HEK293 (cell line): ENCODE measurements at regions not wholly inside any gene's neighbourhood (a gene's known extent, or its start where the extent isn't known, plus 50 kb on each side); places are given as distances from the start of the nearest gene placed in this dataset.

Source experiments
- CTCF ChIA-PET: fragments of 350-600 bp; formaldehyde crosslinking; extraction: SDS; loops from one replicate; lab custom pipeline; 2021; ENCODE audit warnings: antibody characterized with exemption; lab: Yijun Ruan, JAX
- POLR2A ChIA-PET: fragments of 300-600 bp; formaldehyde crosslinking; extraction: SDS; loops from one replicate; lab custom pipeline; 2020; ENCODE audit warnings: antibody characterized with exemption, inconsistent platforms; lab: Yijun Ruan, JAX
- H3K27ac ChIP-seq: fragments of 200-500 bp; sonication (Bioruptor generic); 2 replicates; pipeline ENCODE4 v1.5.1; 2014; ENCODE audit warnings: low read depth, low read length, control low read depth, inconsistent platforms; ENCODE audit errors: extremely low read depth
- H3K36me3 ChIP-seq, 2 experiments: fragments of 200-500 bp in 1 of 2; sonication (Bioruptor generic) in 1 of 2; 1 replicate in 1 of 2; 2 replicates in 1 of 2; pipeline ENCODE4 v1.5.1; 2014 to 2017; ENCODE audit warnings: inconsistent platforms in 2 of 2, low read length in 2 of 2; ENCODE audit not compliant: control insufficient read depth in 2 of 2, insufficient read depth in 1 of 2
- H3K4me1 ChIP-seq: fragments of 200-500 bp; sonication (Bioruptor generic); 2 replicates; pipeline ENCODE4 v1.5.1; 2014; ENCODE audit warnings: mild to moderate bottlenecking, low read length, inconsistent platforms; ENCODE audit not compliant: control insufficient read depth, insufficient read depth
- H3K4me3 ChIP-seq: 2 replicates; pipeline ENCODE4 v1.5.1; 2011; ENCODE audit warnings: low read depth, mild to moderate bottlenecking, control low read depth, low read length, moderate library complexity
- H3K9me3 ChIP-seq: fragments of 200-500 bp; sonication (Bioruptor generic); 2 replicates; pipeline ENCODE4 v1.5.1; 2014; ENCODE audit warnings: low read depth, low read length, inconsistent platforms; ENCODE audit not compliant: control insufficient read depth, insufficient read depth
- GFI1B ChIP-seq: fragments of 450-650 bp; formaldehyde crosslinking; IDR thresholded peaks from 2 replicates; pipeline ENCODE4 v1.5.1; 2016; ENCODE audit warnings: missing biosample characterization, missing genetic modification characterization
- KLF8 ChIP-seq: fragments of 450-650 bp; formaldehyde crosslinking; IDR thresholded peaks from 2 replicates; pipeline ENCODE4 v1.5.1; 2016; ENCODE audit warnings: missing biosample characterization, missing genetic modification characterization
- PATZ1 ChIP-seq: fragments of 450-650 bp; formaldehyde crosslinking; IDR thresholded peaks from 2 replicates; pipeline ENCODE4 v1.5.1; 2016; ENCODE audit warnings: missing biosample characterization, missing genetic modification characterization
- PRDM6 ChIP-seq: fragments of 450-650 bp; formaldehyde crosslinking; IDR thresholded peaks from 2 replicates; pipeline ENCODE4 v1.5.1; 2017; ENCODE audit warnings: missing biosample characterization, missing genetic modification characterization
- SALL2 ChIP-seq: fragments of 450-650 bp; formaldehyde crosslinking; IDR thresholded peaks from 2 replicates; pipeline ENCODE4 v1.5.0; 2017; ENCODE audit warnings: missing biosample characterization, mild to moderate bottlenecking, missing genetic modification characterization, borderline replicate concordance
- SP3 ChIP-seq: fragments of 450-650 bp; formaldehyde crosslinking; IDR thresholded peaks from 2 replicates; pipeline ENCODE4 v1.5.1; 2016; ENCODE audit warnings: missing biosample characterization, missing genetic modification characterization
- ZBTB11 ChIP-seq: fragments of 450-650 bp; formaldehyde crosslinking; conservative IDR thresholded peaks from 2 replicates; pipeline ENCODE4 v1.5.1; 2016; ENCODE audit warnings: low read depth, missing biosample characterization, missing genetic modification characterization
- ZBTB6 ChIP-seq: fragments of 450-650 bp; formaldehyde crosslinking; IDR thresholded peaks from 2 replicates; pipeline ENCODE4 v1.5.1; 2017; ENCODE audit warnings: missing biosample characterization, missing genetic modification characterization
- ZNF214 ChIP-seq: fragments of 450-650 bp; formaldehyde crosslinking; IDR thresholded peaks from 2 replicates; pipeline ENCODE4 v1.5.1; 2017; ENCODE audit warnings: missing biosample characterization, mild to moderate bottlenecking, missing genetic modification characterization, borderline replicate concordance
- ZNF239 ChIP-seq: fragments of 450-650 bp; formaldehyde crosslinking; IDR thresholded peaks from 2 replicates; pipeline ENCODE4 v1.5.1; 2016; ENCODE audit warnings: missing biosample characterization, missing genetic modification characterization
- ZNF248 ChIP-seq: fragments of 450-650 bp; formaldehyde crosslinking; IDR thresholded peaks from 2 replicates; pipeline ENCODE4 v1.5.1; 2017; ENCODE audit warnings: missing biosample characterization, missing genetic modification characterization
- ZNF335 ChIP-seq: fragments of 450-650 bp; formaldehyde crosslinking; conservative IDR thresholded peaks from 2 replicates; pipeline ENCODE4 v1.5.1; 2016; ENCODE audit warnings: missing biosample characterization, missing genetic modification characterization
- ZNF548 ChIP-seq: fragments of 450-650 bp; formaldehyde crosslinking; IDR thresholded peaks from 2 replicates; pipeline ENCODE4 v1.5.1; 2016; ENCODE audit warnings: missing biosample characterization, missing genetic modification characterization
- ZNF580 ChIP-seq: fragments of 450-650 bp; formaldehyde crosslinking; IDR thresholded peaks from 2 replicates; pipeline ENCODE4 v1.5.1; 2016; ENCODE audit warnings: missing biosample characterization, missing genetic modification characterization
- ZNF624 ChIP-seq: fragments of 450-650 bp; formaldehyde crosslinking; IDR thresholded peaks from 2 replicates; pipeline ENCODE4 v1.5.1; 2017; ENCODE audit warnings: missing biosample characterization, missing genetic modification characterization
- ZNF777 ChIP-seq: fragments of 450-650 bp; formaldehyde crosslinking; IDR thresholded peaks from 2 replicates; pipeline ENCODE4 v1.5.1; 2017; ENCODE audit warnings: missing biosample characterization, missing genetic modification characterization, borderline replicate concordance
- ZNF792 ChIP-seq: fragments of 450-650 bp; formaldehyde crosslinking; IDR thresholded peaks from 2 replicates; pipeline ENCODE4 v1.5.1; 2016; ENCODE audit warnings: missing biosample characterization, missing genetic modification characterization
- ZSCAN5A ChIP-seq: fragments of 450-650 bp; formaldehyde crosslinking; IDR thresholded peaks from 2 replicates; pipeline ENCODE4 v1.5.1; 2016; ENCODE audit warnings: missing biosample characterization, missing genetic modification characterization

GRCh38 chr10:52561322-52561721 lies 211.3 kb downstream of the MBL2 start:
- Histone ChIP-seq H3K9me3 (no peaks in the 10 kb centered on the region), H3K27ac (no peak overlapping the region), H3K4me1 (no peaks in the 10 kb centered on the region), H3K4me3 (no peak overlapping the region), H3K36me3 (no peaks in the 10 kb centered on the region)
- ChIA-PET CTCF (interaction anchor here (0.7 kb wide), 1 partner anchor 22 kb away, joined by 3 read pairs; no protein-coding TSS in a partner anchor), POLR2A (no interaction called here)
- TF ChIP-seq ZBTB11 (tag by site-specific recombination) (no peak), KLF8 (tag by site-specific recombination) (no peak), ZSCAN5A (tag by site-specific recombination) (no peak), ZNF792 (tag by site-specific recombination) (no peak), ZNF335 (no peak), ZNF214 (tag by site-specific recombination) (no peak)

GRCh38 chr10:52563360-52563759 lies 209.2 kb downstream of the MBL2 start:
- CTCF ChIA-PET = no interaction called here
- H3K4me1 ChIP-seq = no peaks in the 10 kb centered on the region
- no peaks in the 10 kb centered on the region for H3K36me3 ChIP-seq
- no peaks in the 10 kb centered on the region for H3K9me3 ChIP-seq
- no peak for TF ChIP-seq SP3 (tag by site-specific recombination)
- TF ChIP-seq ZBTB6 = no peak
- TF ChIP-seq ZNF777 = no peak
- TF ChIP-seq GFI1B (tag by site-specific recombination) = no peak
- TF ChIP-seq ZNF548 (tag by site-specific recombination) = no peak
- TF ChIP-seq KLF8 (tag by site-specific recombination) = no peak
- TF ChIP-seq ZNF624 (tag by site-specific recombination) = no peak
- TF ChIP-seq PATZ1 (tag by site-specific recombination) = no peak
- TF ChIP-seq SALL2 (tag by site-specific recombination) = no peak
- no peak for TF ChIP-seq ZNF335
- TF ChIP-seq ZNF580 (tag by site-specific recombination) = no peak
- no peak for TF ChIP-seq ZNF239
- TF ChIP-seq PRDM6 = no peak
- no peak for TF ChIP-seq ZNF248 (tag by site-specific recombination)
- no peak for TF ChIP-seq ZSCAN5A (tag by site-specific recombination)
- no peak overlapping the region for H3K27ac ChIP-seq
- no peak overlapping the region for H3K4me3 ChIP-seq
- POLR2A ChIA-PET = no interaction called here
